Endodermal cell (in vitro differentiated cells): ENCODE measurements at regions not wholly inside any gene's neighbourhood (a gene's known extent, or its start where the extent isn't known, plus 50 kb on each side); places are given as distances from the start of the nearest gene placed in this dataset.

Experiments
- DNase-seq: peaks from one replicate; pipeline ENCODE4 v3.0.0-alpha.2; 2017
- H3K27ac ChIP-seq: 2 replicates; pipeline ENCODE4 v1.5.1; 2013; ENCODE audit warnings: mild to moderate bottlenecking, low read depth, low read length, moderate library complexity
- H3K27me3 ChIP-seq: 2 replicates; pipeline ENCODE4 v1.6.1; 2013; ENCODE audit warnings: mild to moderate bottlenecking, low read length, moderate library complexity; ENCODE audit not compliant: insufficient read depth, control insufficient read depth, poor library complexity, severe bottlenecking
- H3K36me3 ChIP-seq: 2 replicates; pipeline ENCODE4 v1.7.0; 2013; ENCODE audit warnings: mild to moderate bottlenecking, low read length, moderate library complexity; ENCODE audit not compliant: control insufficient read depth, insufficient read depth
- H3K4me1 ChIP-seq: one replicate; pipeline ENCODE4 v1.7.0; 2013; ENCODE audit warnings: low read length; ENCODE audit not compliant: control insufficient read depth, insufficient read depth
- H3K4me3 ChIP-seq: 2 replicates; pipeline ENCODE4 v1.5.1; 2013; ENCODE audit warnings: mild to moderate bottlenecking, low read length, moderate library complexity
- H3K9ac ChIP-seq: 2 replicates; pipeline ENCODE4 v1.6.1; 2013; ENCODE audit warnings: mild to moderate bottlenecking, low read length, moderate library complexity; ENCODE audit not compliant: poor library complexity, severe bottlenecking; ENCODE audit errors: extremely low read depth
- H3K9me3 ChIP-seq: 2 replicates; pipeline ENCODE4 v1.6.1; 2013; ENCODE audit warnings: mild to moderate bottlenecking, low read length, moderate library complexity; ENCODE audit not compliant: control insufficient read depth
- H3K27ac Mint-ChIP-seq: 2 replicates; pipeline ENCODE4 v1.8.0; 2020; ENCODE audit warnings: mixed read lengths
- H3K27me3 Mint-ChIP-seq: 2 replicates; pipeline ENCODE4 v1.8.0; 2021; ENCODE audit warnings: mild to moderate bottlenecking, mixed read lengths; ENCODE audit not compliant: insufficient read depth
- H3K36me3 Mint-ChIP-seq: 2 replicates; pipeline ENCODE4 v1.8.0; 2020; ENCODE audit warnings: low read depth, mixed read lengths
- H3K4me1 Mint-ChIP-seq: 2 replicates; pipeline ENCODE4 v1.8.0; 2020; ENCODE audit warnings: mixed read lengths
- H3K4me3 Mint-ChIP-seq: 2 replicates; pipeline ENCODE4 v1.8.0; 2020; ENCODE audit warnings: mild to moderate bottlenecking, moderate library complexity, mixed read lengths
- H3K9me3 Mint-ChIP-seq: 2 replicates; pipeline ENCODE4 v1.8.0; 2020; ENCODE audit warnings: mild to moderate bottlenecking, mixed read lengths
- CTCF ChIP-seq: fragments of 200-600 bp; sonication (generic); conservative IDR thresholded peaks from 2 replicates; pipeline ENCODE4 v1.5.0; 2021; ENCODE audit warnings: antibody characterized with exemption, mild to moderate bottlenecking
- WGBS, 2 experiments: methylation state at CpG; one replicate each; pipeline versions ENCODE4 v1.1.5 to v1.1.7; 2013; ENCODE audit warnings: missing lambda C conversion rate in 2 of 2, mixed read lengths in 1 of 2; ENCODE audit not compliant: insufficient coverage in 1 of 2, insufficient read length in 1 of 2; 5-methylcytosine and 5-hydroxymethylcytosine counted together

- DNase-seq, result no peak
- Histone ChIP-seq H3K27ac (no peak overlapping the region), H3K36me3 (no peaks in the 10 kb centered on the region), H3K4me1 (no peaks in the 10 kb centered on the region), H3K9me3 (no peaks in the 10 kb centered on the region), H3K4me3 (no peak overlapping the region), H3K9ac (no peak overlapping the region), H3K27me3 (no peaks in the 10 kb centered on the region)
- Mint-ChIP-seq H3K27me3 (peaks cover 2% of the 10 kb centered on the region), H3K4me1 (no peaks in the 10 kb centered on the region), H3K4me3 (no peak overlapping the region), H3K9me3 (no peaks in the 10 kb centered on the region), H3K27ac (no peak overlapping the region), H3K36me3 (no peaks in the 10 kb centered on the region)
- WGBS, 2 experiments, result 77 to 81% methylated on average over 3 to 4 of the region's 6 CpGs
- no peak for TF ChIP-seq CTCF
Observed at GRCh38 chr2:239582476-239582875, 181.7 kb upstream of the HDAC4 start.

- H3K9me3 Mint-ChIP-seq, result no peaks in the 10 kb centered on the region
- H3K36me3 Mint-ChIP-seq, result no peaks in the 10 kb centered on the region
- 87 to 95% methylated on average over 13 to 21 of the region's 21 CpGs for WGBS, 2 experiments
- H3K4me1 ChIP-seq, result no peaks in the 10 kb centered on the region
- H3K4me3 Mint-ChIP-seq, result no peak overlapping the region
- DNase-seq, result no peak
- no peak overlapping the region for H3K4me3 ChIP-seq
- no peak for TF ChIP-seq CTCF
- H3K27ac ChIP-seq, result no peak overlapping the region
- no peaks in the 10 kb centered on the region for H3K36me3 ChIP-seq
- no peaks in the 10 kb centered on the region for H3K4me1 Mint-ChIP-seq
- no peak overlapping the region for H3K27ac Mint-ChIP-seq
- H3K27me3 Mint-ChIP-seq, result peaks cover 2% of the 10 kb centered on the region
- no peaks in the 10 kb centered on the region for H3K27me3 ChIP-seq
- no peak overlapping the region for H3K9ac ChIP-seq
- H3K9me3 ChIP-seq, result no peaks in the 10 kb centered on the region
Observed at GRCh38 chr2:239581352-239581901, 180.6 kb upstream of the HDAC4 start.

- H3K4me3 ChIP-seq, result no peak overlapping the region
- no peaks in the 10 kb centered on the region for H3K4me1 ChIP-seq
- H3K9me3 ChIP-seq, result no peaks in the 10 kb centered on the region
- TF ChIP-seq CTCF, result no peak
- Mint-ChIP-seq H3K36me3 (no peaks in the 10 kb centered on the region), H3K4me1 (no peaks in the 10 kb centered on the region), H3K4me3 (no peak overlapping the region), H3K27ac (no peak overlapping the region), H3K9me3 (no peaks in the 10 kb centered on the region), H3K27me3 (peaks cover 2% of the 10 kb centered on the region)
- WGBS, 2 experiments, result 89 to 91% methylated on average over 3 of the region's 3 CpGs
- DNase-seq, result no peak
- no peaks in the 10 kb centered on the region for H3K36me3 ChIP-seq
- H3K27me3 ChIP-seq, result no peaks in the 10 kb centered on the region
- H3K27ac ChIP-seq, result no peak overlapping the region
- H3K9ac ChIP-seq, result no peak overlapping the region
Observed at GRCh38 chr2:239580199-239580527, 179.3 kb upstream of the HDAC4 start.
